GM18873 (cell line): ENCODE measurements at regions not wholly inside any gene's neighbourhood (a gene's known extent, or its start where the extent isn't known, plus 50 kb on each side); places are given as distances from the start of the nearest gene placed in this dataset.

Experiments used
- ATAC-seq: cut with Tn5 transposase; IDR thresholded peaks from one replicate; pipeline ENCODE4 v1.9.1; 2021; ENCODE audit warnings: mild to moderate bottlenecking, moderate library complexity, moderate number of reproducible peaks; ENCODE audit not compliant: unreplicated experiment, low FRiP score

DNA sequence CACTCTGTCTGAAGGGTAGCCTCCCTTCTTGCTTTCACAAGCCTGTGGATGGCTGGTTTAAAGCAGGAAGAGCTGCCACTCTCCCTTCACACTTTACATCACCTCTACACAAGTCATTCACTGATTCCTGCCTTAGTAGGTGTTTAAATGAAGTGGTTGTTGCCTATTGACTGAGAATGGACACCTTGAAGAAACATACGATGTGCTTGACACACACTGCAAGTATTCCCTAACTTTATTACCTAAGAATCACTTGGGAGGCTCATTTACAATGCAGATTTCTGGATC lies 230.5 kb downstream of the PIK3R1 start:
- no peak for ATAC-seq

DNA sequence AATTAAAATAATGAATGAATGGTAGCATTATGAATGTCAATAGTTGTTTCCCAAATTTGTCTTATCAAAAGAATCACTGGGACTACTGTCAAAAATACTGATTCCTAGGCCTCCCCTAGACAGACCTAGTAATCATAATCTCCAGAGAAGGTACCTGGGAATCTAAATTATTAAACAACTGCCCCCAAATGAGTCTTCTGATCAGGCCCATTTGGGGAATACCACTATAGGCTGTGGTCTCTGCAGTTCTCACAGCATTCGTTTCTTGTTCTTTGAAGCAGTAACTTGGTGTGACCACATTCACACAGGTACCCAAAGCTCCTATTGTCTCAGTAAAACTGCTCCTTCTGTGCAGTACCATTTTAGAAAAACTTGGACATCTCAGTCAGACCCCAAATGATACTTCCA lies 230.9 kb downstream of the PIK3R1 start:
- peak; percentile 71 for ATAC-seq

DNA sequence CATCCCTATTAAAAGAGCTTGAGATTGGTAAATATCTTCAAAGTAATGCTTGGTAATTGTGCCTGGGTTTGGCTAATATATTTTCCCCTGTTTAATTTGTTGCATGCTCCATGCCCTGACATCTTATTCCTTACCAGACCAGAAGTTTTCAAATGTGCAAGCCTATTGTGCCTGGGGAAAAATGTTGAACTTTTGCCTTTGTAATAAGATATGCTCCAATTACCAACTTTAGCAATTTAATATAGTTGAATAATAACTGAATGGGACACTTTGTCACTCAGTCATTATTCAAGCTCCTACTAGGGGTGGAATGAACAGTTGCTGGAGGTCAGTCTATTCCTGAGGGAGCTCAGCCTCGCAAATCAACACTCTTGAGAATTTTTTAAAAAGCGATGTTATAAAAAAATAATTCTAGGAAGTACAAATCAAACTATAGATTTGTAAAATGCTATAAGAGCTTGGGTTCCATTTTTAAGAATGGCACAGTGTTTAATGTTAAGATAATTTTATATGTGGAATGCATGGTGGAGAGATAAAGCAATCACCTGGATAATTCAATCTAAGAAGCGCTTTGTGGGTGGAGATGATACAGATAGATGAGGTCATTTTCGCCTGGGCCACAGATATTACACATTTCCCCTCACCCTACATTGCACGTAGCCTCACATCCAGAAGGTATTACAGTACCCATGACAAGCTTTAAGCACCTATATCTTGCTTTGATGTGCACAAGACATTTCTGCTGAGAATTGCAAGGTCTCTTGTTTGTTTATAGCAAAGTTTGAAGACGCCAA lies 231.8 kb downstream of the PIK3R1 start:
- ATAC-seq = no peak

DNA sequence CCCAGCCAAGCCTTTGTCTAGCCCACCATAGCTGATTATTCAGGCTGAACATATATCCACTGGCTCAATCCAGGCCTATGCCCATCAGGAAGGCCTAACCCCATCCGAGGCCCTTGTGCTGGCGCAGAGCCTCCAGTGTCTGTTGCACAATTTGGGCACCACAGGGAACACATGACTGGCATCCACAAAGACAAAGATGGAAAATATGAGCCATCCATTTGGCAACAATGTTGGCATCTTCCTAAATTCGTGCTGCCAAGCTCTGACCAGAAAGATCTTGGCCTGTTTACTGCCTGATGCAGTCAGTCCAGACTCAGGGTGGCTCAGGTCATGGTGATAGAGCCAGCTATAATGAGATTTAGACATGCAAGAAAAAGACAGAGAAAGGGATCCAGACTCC lies 233.8 kb downstream of the PIK3R1 start:
- ATAC-seq = no peak

DNA sequence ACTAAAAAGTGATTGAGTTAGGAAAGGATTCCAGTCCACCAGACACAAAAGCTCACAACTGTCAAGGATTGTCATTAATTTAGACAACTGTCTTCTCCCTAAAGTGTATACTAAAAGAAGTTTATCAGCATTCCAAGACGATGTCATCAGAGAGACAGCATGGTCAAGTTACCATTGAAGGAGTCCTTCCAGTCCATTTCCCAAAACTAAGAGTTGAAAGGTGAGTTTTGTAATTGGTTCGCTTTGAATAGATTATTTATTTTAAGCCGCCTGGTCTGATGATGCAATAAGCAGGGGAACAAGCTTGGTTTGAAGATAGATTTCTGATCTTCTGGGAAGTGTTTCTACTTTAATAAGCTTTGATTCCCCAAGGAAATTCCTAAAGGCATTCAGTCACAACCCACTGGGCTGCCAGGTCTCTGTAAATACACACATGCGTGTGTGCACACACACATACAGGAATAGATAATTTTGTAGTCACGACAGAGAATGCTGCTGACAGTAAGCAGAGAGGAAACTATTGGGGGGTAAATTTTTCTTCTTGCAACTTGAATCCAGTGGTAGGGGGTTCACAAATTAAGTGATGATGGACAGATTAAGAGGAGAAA lies 234.8 kb downstream of the PIK3R1 start:
- ATAC-seq = no peak

DNA sequence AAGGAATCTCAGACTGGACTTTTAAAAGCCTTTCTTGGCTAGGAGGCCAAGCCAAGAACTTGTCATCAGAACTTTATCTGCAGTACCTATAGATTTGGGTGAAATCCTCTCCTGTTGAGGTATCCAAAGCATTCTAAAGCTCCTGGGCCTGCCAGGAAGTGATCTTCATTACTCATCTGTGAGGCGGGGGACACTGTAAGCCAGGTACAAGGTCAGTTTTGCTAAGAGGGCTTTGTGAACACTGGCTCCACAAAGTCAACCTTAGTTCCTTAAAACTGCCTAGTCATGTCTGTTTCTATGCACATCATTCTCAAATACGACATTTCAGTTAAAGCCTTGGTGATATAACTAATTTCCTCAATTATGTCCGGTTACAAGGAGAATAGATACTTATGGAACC lies 236.7 kb downstream of the PIK3R1 start:
- ATAC-seq = no peak

DNA sequence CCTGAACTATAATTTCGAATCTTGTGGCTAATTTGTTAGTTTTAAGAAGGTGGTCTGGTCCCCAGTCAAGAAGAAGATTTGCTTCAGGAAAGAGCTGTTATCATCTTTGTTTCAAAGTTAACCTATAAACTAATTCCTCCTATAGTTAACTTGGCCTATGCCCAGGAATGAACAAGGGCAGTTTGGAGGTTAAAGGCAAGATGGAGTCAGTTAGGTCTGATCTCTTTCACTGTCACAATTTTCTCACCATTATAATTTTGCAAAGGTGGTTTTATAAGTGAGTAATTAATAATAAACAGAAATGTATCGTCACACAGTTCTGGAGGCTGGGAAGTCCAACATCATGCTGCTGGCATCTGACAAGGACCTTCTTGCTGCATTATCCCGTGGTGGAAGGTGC lies 238.6 kb downstream of the PIK3R1 start:
- no peak for ATAC-seq

DNA sequence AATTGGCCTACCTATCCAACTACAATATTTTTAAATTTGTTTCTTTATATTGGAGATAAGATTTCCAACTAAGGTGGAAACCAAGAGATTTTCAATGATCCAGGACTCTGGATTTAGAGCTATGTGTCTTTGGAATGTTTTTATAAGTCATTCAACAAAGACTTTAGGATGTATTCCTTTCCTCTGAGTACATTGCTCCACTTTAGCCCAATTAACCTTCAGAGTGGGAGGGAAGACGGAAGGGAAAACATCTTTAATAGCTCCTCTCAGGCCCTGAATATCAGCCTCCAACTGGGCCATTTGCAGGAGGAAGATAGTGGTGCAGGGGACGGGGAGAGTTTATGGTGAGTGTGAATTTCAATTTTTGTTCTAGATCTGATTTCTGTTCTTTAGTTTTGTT lies 239.2 kb downstream of the PIK3R1 start:
- no peak for ATAC-seq

DNA sequence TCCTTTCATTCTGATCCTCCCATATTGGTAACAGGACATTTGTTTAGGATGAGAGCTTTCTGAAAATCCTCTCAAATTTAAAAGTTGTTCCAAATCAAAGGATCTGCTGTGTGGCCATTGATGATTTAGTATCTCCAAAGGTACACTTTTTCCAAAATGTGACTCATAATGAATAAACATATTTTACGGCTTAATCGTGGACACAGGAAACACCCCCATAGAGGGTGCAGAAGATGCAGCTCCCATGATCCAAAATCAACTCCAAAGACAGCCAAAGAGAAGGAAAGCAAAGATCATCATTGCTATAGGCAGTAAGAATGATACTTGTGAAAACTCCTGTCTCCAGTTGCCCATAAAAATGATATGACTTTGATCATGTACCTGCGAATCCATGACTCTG lies 239.7 kb downstream of the PIK3R1 start:
- no peak for ATAC-seq

DNA sequence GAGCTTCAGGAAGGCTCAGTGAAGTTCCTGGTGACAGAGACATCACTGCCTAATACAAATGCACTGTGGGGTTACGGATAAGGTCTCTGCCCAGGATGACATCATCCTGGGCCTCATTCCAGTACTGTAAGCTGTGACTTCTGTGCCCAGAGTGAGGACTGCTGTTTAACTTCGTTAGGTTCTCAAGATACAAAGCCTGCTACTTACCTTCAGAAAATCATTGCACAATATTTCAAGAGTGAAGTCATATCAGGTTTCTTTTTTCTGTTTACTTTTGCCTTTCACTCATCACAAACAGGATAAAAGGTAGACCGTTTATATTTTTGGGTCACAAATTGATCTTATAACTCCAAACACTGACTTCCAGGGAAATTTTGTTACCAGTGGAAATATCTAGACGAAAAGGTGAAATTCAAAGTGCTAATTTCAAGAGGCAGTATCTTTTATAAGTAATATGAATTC lies 241.2 kb downstream of the PIK3R1 start:
- ATAC-seq = no peak

DNA sequence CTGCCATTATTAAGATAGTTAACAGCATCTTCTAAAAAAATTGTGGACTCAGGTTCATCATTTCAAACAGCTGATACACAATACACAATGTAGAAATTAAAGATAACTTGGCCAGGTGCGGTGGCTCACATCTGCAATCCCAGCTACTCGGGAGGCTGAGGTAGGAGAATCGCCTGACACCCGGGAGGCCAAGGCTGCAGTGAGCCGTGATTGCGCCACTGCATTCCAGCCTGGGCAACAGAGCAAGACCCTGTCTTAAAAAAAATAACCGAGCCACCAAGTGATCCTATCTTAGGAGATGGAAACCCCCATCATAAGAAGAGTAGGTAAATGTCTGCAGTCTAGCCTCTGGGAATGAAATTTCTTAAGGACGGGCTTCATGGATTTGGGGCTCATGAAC lies 241.7 kb downstream of the PIK3R1 start:
- ATAC-seq = no peak

DNA sequence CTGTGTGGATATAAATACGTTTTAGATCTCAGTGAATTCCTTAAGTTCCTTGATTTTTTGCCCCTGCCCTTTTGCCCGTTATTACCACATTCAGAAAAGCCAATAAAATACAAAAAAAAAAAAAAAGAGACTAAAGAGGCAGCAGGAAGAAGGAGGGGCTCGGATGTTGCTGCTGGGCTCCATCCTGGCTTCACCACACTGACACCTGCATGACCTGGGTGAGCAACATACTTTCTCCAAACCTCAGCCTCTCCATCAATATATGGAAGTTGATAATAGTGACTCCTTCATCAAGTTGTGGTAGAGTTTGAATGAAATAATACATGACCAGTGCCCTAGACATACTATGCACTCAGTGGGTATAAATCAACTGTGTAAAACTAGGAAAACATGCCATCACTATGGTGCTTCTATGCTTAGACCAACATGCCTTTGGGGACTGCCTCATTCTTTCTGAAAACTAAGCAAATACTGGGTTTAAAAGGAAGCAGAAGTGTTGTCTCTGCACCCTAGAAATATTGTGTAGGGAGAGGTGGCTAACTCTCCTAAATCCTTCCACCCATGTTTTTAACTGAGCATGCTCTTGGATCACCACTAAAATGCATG lies 243.0 kb downstream of the PIK3R1 start:
- no peak for ATAC-seq

DNA sequence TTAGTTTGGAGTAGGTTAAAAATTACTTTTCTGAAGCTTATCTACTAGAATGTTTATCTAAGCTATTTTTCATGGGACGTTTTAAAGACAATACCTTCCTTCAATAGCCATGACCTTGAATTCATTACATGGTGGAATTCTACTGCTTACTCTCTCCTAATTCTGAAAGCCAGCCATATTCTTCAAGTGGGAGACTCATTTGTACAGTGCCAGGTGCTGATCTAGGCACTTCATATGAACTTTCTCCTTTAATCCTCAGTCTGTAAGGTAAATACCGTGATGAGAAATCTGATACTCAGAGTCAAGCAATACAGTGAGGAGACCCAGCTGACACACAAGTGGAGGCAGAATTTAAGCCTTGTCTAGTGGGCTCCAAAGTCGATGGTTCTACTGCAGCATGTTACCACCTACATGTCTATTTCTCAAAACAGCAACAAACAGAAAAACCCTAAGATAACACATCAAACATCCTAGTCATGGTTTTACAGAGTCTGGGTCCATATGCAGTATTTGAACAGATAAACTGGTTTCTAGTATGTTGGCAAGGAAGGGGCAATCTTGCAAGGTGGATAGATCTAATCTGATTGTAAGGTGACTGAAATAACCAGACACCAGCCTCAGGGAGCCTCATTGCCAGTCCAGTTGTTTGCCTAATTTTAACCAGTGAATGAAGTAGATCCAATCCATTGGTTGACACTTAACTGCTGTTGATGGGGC lies 243.7 kb downstream of the PIK3R1 start:
- ATAC-seq = no peak

DNA sequence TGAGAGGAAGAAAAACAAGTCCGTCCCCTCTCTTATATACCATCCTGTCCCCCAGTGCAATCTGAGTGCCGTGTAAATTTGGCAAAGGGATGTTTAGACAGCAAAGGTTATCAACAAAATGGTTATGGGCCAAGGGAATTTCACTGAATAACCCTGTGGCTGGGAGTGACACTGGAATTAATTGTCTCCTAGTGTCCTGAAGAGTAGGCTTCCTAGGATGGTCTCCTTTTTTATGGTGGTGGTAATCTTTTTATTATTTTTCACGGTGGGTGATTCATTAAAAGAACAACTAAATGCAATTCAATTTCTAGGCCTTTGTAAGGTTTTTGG lies 244.2 kb downstream of the PIK3R1 start:
- ATAC-seq = no peak

DNA sequence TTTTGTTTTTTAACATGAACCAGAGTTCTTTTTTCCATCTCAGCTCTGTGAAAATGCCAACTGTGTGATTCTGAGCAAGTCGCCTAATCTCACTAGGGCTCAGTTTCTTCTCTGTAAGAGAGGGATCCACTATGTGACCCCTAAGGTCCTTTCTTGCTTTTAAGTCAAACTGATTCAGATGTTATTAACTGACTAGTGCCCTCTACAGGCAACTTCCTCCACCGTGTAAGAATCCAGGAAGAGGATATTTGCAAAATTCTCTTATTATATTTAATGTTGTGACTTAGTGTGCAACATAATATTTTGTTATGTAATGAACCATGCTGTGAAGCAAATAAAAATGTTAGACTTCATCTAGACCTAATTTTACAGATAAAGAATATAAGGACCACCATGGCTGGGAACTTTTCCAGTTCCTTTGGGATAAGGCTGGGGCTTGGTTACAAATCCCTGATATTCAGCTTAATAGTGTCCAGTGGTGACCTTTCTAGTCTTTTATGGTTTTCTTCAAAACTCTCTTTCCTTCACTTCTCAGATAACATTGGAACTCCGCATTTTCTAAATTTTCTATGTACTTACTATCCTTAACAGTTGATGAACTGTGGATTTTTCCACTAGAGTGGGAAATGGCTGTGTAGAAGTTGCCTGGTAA lies 244.7 kb downstream of the PIK3R1 start:
- ATAC-seq = peak; percentile 52

DNA sequence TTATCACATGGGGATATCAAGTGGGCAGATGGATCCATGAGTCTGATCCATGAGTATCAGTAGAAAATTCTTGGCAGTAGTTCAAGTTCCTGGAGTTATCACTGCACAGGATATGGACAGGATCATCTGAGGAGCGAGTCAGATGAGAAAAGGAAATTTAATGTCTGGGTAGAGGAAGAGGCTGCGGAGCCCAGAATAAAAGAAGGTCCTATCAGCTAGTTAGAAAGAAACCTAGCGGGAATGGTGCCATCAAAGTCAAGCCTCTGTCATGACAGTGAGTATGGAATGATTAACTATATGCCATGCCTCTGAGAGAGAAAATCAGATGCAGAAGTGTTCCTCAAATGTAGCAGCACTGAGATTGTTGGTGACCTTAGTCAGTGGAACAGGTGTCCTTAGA lies 248.1 kb downstream of the PIK3R1 start:
- ATAC-seq = no peak

DNA sequence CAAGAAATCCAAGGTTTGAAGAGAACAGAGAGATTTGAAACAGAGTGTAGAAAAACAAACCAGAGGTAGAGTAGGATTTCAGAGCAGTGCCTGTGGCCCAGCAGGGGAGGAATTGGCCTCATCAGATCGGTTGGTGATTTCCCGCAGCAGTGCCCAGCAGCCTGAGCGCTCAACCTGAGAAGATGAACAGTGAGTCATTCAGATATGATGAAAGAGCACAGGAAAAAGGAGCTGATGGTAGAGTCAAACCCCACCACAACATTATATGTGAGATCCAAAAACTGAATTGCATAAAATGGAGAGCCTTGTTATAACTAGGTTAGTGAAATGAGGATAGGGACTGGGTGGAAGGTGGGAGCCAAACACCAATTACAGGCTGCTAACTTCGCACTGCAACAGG lies 248.9 kb downstream of the PIK3R1 start:
- peak; percentile 63 for ATAC-seq

DNA sequence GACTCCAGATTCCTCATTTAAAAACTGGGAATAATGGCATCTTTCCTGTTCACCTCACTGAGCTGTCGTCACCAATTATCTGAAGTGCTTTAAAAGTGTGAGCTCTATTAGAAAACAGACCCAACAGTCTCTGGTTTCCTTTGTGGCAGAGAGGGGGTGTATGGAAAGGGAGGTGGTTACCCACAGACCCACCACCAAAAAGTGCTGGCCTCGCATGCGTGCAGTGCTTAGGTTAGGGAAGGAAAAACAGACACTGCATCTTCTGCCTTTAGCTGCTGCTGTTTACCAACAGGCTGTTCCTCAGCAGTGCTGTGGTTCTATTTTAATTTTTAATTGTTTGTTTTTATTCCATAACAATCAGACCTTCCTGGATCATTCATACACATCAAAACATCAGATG lies 249.6 kb downstream of the PIK3R1 start:
- ATAC-seq = no peak

DNA sequence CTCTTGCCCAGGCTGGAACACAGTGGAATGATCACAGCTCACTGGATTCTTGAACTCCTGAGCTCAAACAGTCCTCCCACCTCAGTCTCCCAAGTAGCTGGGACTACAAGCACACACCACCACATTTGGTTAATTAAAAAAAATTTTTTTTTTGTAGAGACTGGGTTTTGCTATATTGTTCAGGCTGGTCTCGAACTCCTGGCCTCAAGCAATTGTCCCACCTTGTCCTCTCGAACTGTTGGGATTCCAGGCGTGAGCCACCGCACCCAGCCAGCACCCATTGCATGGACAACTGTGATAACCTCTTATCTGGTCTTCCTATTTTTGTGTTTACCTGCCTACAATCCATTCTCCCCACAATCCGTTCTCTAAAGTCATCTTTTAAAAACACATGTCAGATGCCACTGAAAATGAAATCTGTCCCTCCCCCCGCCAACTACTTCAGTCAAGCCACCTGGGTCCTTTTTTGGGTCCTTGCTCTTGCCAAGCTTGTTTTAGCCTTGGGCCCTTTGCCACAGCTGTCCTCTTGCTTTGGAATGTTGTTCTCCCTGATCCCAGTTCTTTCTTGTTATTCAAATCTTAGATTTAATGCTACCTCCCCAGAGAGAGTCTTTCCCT lies 250.5 kb downstream of the PIK3R1 start:
- no peak for ATAC-seq

DNA sequence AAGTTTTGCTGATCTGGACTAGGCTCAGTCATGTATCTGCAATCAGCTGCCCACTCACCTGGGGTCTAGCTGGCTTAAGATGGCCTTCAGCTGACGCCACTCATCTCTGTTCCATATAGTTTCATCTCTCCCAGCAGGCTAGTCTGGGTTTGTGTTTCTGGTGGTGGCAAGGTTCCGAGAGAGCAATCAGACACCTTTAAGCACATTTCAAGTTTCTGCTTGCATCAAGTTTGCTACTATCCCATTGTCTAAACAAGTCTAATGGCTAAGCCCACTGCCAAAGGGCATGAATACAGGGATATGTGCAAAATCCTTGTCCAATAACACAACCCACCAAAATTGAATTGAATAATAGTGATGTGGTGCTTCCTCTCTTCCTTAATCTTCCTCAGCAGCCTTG lies 251.7 kb downstream of the PIK3R1 start:
- no peak for ATAC-seq

DNA sequence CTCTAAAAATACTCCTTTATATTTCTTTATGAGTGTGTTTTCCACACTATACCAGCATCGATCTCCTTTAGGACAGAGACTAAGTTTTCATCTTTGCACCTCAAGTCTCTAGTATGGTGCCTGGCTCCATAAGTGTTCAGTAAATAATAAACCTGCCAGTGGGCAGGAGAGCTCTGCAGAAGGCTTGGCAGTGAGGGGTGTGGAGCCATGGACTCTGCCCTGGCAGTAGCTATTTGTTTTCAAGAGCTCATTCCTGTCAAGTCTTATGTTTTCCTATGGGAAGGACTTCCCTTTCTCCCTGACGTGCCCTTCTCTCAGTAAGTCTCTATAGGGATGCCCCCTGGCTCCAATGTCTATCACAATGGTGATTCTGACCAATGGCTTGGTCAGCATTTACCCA lies 252.2 kb downstream of the PIK3R1 start:
- ATAC-seq = no peak
